ENCODE measurements at regions not wholly inside any gene's neighbourhood (a gene's known extent, or its start where the extent isn't known, plus 50 kb on each side); places are given as distances from the start of the nearest gene placed in this dataset.

GRCh38 chr6:167435209-167435728 is 110.4 kb downstream of the TTLL2 start:
- Histone ChIP-seq H3K4me2 (ENCODE audit: insufficient read depth, low read length) (no peak overlapping the region), H3K4me1 (replicated peaks in 1 of 2; ENCODE audit: control insufficient read depth in 2 of 2, insufficient read depth in 2 of 2, low read length in 2 of 2) (no peaks in the 10 kb centered on the region), H3K79me2 (ENCODE audit: control insufficient read depth, insufficient read depth, low read length) (no peaks in the 10 kb centered on the region), H2AFZ (ENCODE audit: low read depth, low read length) (no peak overlapping the region), H4K20me1 (replicated peaks; ENCODE audit: control insufficient read depth, insufficient read depth, low read length) (no peaks in the 10 kb centered on the region), H3K4me3 (no peak overlapping the region), H3K27me3 (ENCODE audit: control insufficient read depth in 2 of 2, insufficient read depth in 2 of 2, low read length in 2 of 2) (peaks cover 12 to 28% of the 10 kb centered on the region in 2 experiments; a peak in 4 of 5 replicates), H3K36me3 (ENCODE audit: control insufficient read depth, insufficient read depth, low read length) (no peaks in the 10 kb centered on the region), H3K9me3 (replicated peaks; ENCODE audit: control insufficient read depth, insufficient read depth, low read depth, low read length) (no peaks in the 10 kb centered on the region), H3K9me1 (ENCODE audit: control insufficient read depth, insufficient read depth, low read length) (no peaks in the 10 kb centered on the region), H3K27ac (ENCODE audit: extremely low read depth, low read depth, low read length) (no peak overlapping the region), H3K9ac (ENCODE audit: insufficient read depth in 1 of 2, low read depth in 2 of 2, low read length in 2 of 2) (no peak overlapping the region)
- FAIRE-seq (no peak), DNase-seq (ENCODE audit: extremely low read depth in 1 of 4, low spot score in 3 of 4) (no peak), ATAC-seq (no peak)
- in situ Hi-C loops (cut with MboI), result no loop called here
- TF ChIP-seq PTTG1 (tag; IDR thresholded peaks at IDR 0.05; ENCODE audit: low read depth) (no peak), FOXK2 (conservative IDR thresholded peaks at IDR 0.05 in 1 of 2, IDR thresholded peaks at IDR 0.05 in 1 of 2; ENCODE audit: low read depth in 2 of 2) (no peak)
- WGBS (ENCODE audit: insufficient coverage, low coverage, missing lambda C conversion rate), result 4% methylated on average over 16 of the region's 16 CpGs
- intact Hi-C loops (cut with micrococcal nuclease), result no loop called here
- ChIA-PET CTCF (ENCODE audit: low intra/inter-chr PET ratio) (no interaction called here), POLR2A (no interaction called here)
- BruUV-seq (replicated peaks), result no TSS peak

- no peaks in the 10 kb centered on the region for H3K4me1 ChIP-seq (replicated peaks in 1 of 2; ENCODE audit: control insufficient read depth in 2 of 2, insufficient read depth in 2 of 2, low read length in 2 of 2)
- no peaks in the 10 kb centered on the region for H3K36me3 ChIP-seq (ENCODE audit: control insufficient read depth, insufficient read depth, low read length)
- intact Hi-C loops (cut with micrococcal nuclease) (no loop called here), in situ Hi-C loops (cut with MboI) (no loop called here)
- CTCF ChIA-PET (ENCODE audit: low intra/inter-chr PET ratio), result no interaction called here
- no TSS peak for BruUV-seq (replicated peaks)
- no peak overlapping the region for H3K9ac ChIP-seq (ENCODE audit: insufficient read depth in 1 of 2, low read depth in 2 of 2, low read length in 2 of 2)
- no peaks in the 10 kb centered on the region for H3K9me3 ChIP-seq (replicated peaks; ENCODE audit: control insufficient read depth, insufficient read depth, low read depth, low read length)
- H3K4me2 ChIP-seq (ENCODE audit: insufficient read depth, low read length), result no peak overlapping the region
- peaks cover 25 to 47% of the 10 kb centered on the region in 2 experiments; a peak in 4 of 5 replicates for H3K27me3 ChIP-seq (ENCODE audit: control insufficient read depth in 2 of 2, insufficient read depth in 2 of 2, low read length in 2 of 2)
- no peak for TF ChIP-seq CBX5 (IDR thresholded peaks at IDR 0.05; ENCODE audit: borderline replicate concordance, low read depth)
- TF ChIP-seq NCOA6 (IDR thresholded peaks at IDR 0.05), result no peak
- TF ChIP-seq ZBTB43 (CRISPR knock-in tag; IDR thresholded peaks at IDR 0.05), result no peak
- TF ChIP-seq FOXM1 (IDR thresholded peaks at IDR 0.05; ENCODE audit: low read depth), result no peak
- TF ChIP-seq FOXM1 (CRISPR knock-in tag; IDR thresholded peaks at IDR 0.05; ENCODE audit: low read depth), result no peak
- TF ChIP-seq ZNF124 (CRISPR knock-in tag; IDR thresholded peaks at IDR 0.05), result no peak
- no peak for TF ChIP-seq ZNF165 (CRISPR knock-in tag; IDR thresholded peaks at IDR 0.05; ENCODE audit: borderline replicate concordance)
- H4K20me1 ChIP-seq (replicated peaks; ENCODE audit: control insufficient read depth, insufficient read depth, low read length), result no peaks in the 10 kb centered on the region
- no peak overlapping the region for H3K4me3 ChIP-seq
- no peak for ATAC-seq
- no peak overlapping the region for H2AFZ ChIP-seq (ENCODE audit: low read depth, low read length)
- H3K79me2 ChIP-seq (ENCODE audit: control insufficient read depth, insufficient read depth, low read length), result no peaks in the 10 kb centered on the region
- DNase-seq (ENCODE audit: extremely low read depth in 1 of 4, low spot score in 3 of 4), result no peak
- 7% methylated on average over 9 of the region's 9 CpGs for WGBS (ENCODE audit: insufficient coverage, low coverage, missing lambda C conversion rate)
- FAIRE-seq, result no peak
- POLR2A ChIA-PET, result no interaction called here
- H3K27ac ChIP-seq (ENCODE audit: extremely low read depth, low read depth, low read length), result no peak overlapping the region
- H3K9me1 ChIP-seq (ENCODE audit: control insufficient read depth, insufficient read depth, low read length), result no peaks in the 10 kb centered on the region
Observed at GRCh38 chr6:167437888-167438484, 113.1 kb downstream of the TTLL2 start.
